Activated CD8-positive, alpha-beta memory T cell treated with anti-CD3 and anti-CD28 coated beads, Interleukin-2, amount 50 U/mL, for 48 hours (primary cell): ENCODE measurements at regions not wholly inside any gene's neighbourhood (a gene's known extent, or its start where the extent isn't known, plus 50 kb on each side); places are given as distances from the start of the nearest gene placed in this dataset.
"Not testable (repeated sequence)": the region's sequence is repeated elsewhere in the genome, so short reads cannot be mapped to it uniquely, and the experiment has no call there.

Source experiments
- DNase-seq: peaks from one replicate; pipeline ENCODE4 v3.0.0-alpha.2; 2020

- no peak for DNase-seq
These were observed 1137.0 kb downstream of the HACE1 start for GRCh38 chr6:103722683-103723082.

- DNase-seq: no peak
These were observed 1137.8 kb downstream of the HACE1 start for GRCh38 chr6:103721923-103722322.

GRCh38 chr6:103720393-103720792 lies 1139.3 kb downstream of the HACE1 start:
- DNase-seq: no peak

GRCh38 chr6:103719545-103719944 lies 1140.2 kb downstream of the HACE1 start:
- DNase-seq: no peak

GRCh38 chr6:103715269-103715668 lies 1144.5 kb downstream of the HACE1 start:
- no peak for DNase-seq

GRCh38 chr6:103709236-103709635 lies 1150.5 kb downstream of the HACE1 start:
- not testable (repeated sequence) for DNase-seq

- DNase-seq: no peak
These were observed 1152.0 kb downstream of the HACE1 start for GRCh38 chr6:103707596-103708325.

GRCh38 chr6:103699769-103700168 lies 1160.0 kb downstream of the HACE1 start:
- DNase-seq: no peak

GRCh38 chr6:103687430-103687829 lies 1172.3 kb downstream of the HACE1 start:
- DNase-seq: no peak

GRCh38 chr6:103680116-103680515 lies 1179.6 kb downstream of the HACE1 start:
- no peak for DNase-seq

GRCh38 chr6:103677290-103677689 lies 1182.4 kb downstream of the HACE1 start:
- no peak for DNase-seq

- no peak for DNase-seq
These were observed 1183.8 kb downstream of the HACE1 start for GRCh38 chr6:103675807-103676406.

- no peak for DNase-seq
These were observed 1184.9 kb downstream of the HACE1 start for GRCh38 chr6:103674790-103675189.

- DNase-seq: no peak
These were observed 1187.5 kb downstream of the HACE1 start for GRCh38 chr6:103672169-103672568.

GRCh38 chr6:103629613-103630012 lies 1230.1 kb downstream of the HACE1 start:
- DNase-seq: no peak

GRCh38 chr6:103617642-103618041 lies 1242.1 kb downstream of the HACE1 start:
- no peak for DNase-seq

GRCh38 chr6:103587722-103588121 lies 1272.0 kb downstream of the HACE1 start:
- DNase-seq: no peak

GRCh38 chr6:103578115-103578514 lies 1281.6 kb downstream of the HACE1 start:
- DNase-seq: no peak

GRCh38 chr6:103570431-103570830 lies 1289.3 kb downstream of the HACE1 start:
- no peak for DNase-seq

GRCh38 chr6:103554911-103555310 lies 1304.8 kb downstream of the HACE1 start:
- no peak for DNase-seq

- no peak for DNase-seq
These were observed 1321.3 kb downstream of the HACE1 start for GRCh38 chr6:103538381-103538780.

GRCh38 chr6:103534814-103535213 lies 1324.9 kb downstream of the HACE1 start:
- no peak for DNase-seq

- DNase-seq: no peak
These were observed 1325.6 kb downstream of the HACE1 start for GRCh38 chr6:103534095-103534494.

GRCh38 chr6:103522045-103522444 lies 1337.7 kb downstream of the HACE1 start:
- DNase-seq: no peak

GRCh38 chr6:103516336-103516735 lies 1343.4 kb downstream of the HACE1 start:
- DNase-seq: no peak
